Hepatocyte (in vitro differentiated cells): ENCODE measurements at regions not wholly inside any gene's neighbourhood (a gene's known extent, or its start where the extent isn't known, plus 50 kb on each side); places are given as distances from the start of the nearest gene placed in this dataset.

ENCODE experiments used
- EZH2 ChIP-seq: fragments of 200-600 bp; sonication (generic); IDR thresholded peaks from 2 replicates; pipeline ENCODE4 v1.6.1; 2016; ENCODE audit warnings: antibody characterized with exemption, mild to moderate bottlenecking, borderline replicate concordance
- EZH2phosphoT487 ChIP-seq: fragments of 200-600 bp; sonication (generic); IDR thresholded peaks from one replicate; pipeline ENCODE4 v1.6.1; 2018; ENCODE audit warnings: antibody characterized with exemption, mild to moderate bottlenecking, low read depth, moderate library complexity; ENCODE audit not compliant: unreplicated experiment, severe bottlenecking
- TF ChIP-seq, protein P1 (sequence below): fragments of 200-600 bp; sonication (generic); IDR thresholded peaks from 2 replicates; pipeline ENCODE4 v1.5.1; 2016; ENCODE audit warnings: antibody characterized with exemption, mild to moderate bottlenecking; ENCODE audit not compliant: poor library complexity

- TF ChIP-seq, protein P1, sequence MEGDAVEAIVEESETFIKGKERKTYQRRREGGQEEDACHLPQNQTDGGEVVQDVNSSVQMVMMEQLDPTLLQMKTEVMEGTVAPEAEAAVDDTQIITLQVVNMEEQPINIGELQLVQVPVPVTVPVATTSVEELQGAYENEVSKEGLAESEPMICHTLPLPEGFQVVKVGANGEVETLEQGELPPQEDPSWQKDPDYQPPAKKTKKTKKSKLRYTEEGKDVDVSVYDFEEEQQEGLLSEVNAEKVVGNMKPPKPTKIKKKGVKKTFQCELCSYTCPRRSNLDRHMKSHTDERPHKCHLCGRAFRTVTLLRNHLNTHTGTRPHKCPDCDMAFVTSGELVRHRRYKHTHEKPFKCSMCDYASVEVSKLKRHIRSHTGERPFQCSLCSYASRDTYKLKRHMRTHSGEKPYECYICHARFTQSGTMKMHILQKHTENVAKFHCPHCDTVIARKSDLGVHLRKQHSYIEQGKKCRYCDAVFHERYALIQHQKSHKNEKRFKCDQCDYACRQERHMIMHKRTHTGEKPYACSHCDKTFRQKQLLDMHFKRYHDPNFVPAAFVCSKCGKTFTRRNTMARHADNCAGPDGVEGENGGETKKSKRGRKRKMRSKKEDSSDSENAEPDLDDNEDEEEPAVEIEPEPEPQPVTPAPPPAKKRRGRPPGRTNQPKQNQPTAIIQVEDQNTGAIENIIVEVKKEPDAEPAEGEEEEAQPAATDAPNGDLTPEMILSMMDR, result no peak
- TF ChIP-seq EZH2 (no peak), EZH2phosphoT487 (no peak)
These were observed 103.4 kb downstream of the LRRC70 start for GRCh38 chr5:62682059-62682458.
